Osteoblast (primary cell): ENCODE measurements at regions not wholly inside any gene's neighbourhood (a gene's known extent, or its start where the extent isn't known, plus 50 kb on each side); places are given as distances from the start of the nearest gene placed in this dataset.

ENCODE experiments used
- DNase-seq: peaks from one replicate; pipeline ENCODE4 v3.0.0; 2011; ENCODE audit warnings: low spot score, mixed read lengths; ENCODE audit not compliant: insufficient read length; ENCODE audit errors: missing footprints
- H2AFZ ChIP-seq: 2 replicates; pipeline ENCODE4 v1.6.0; 2011; ENCODE audit warnings: mild to moderate bottlenecking, low read length
- H3K27ac ChIP-seq: 2 replicates; pipeline ENCODE4 v1.5.1; 2011; ENCODE audit warnings: mild to moderate bottlenecking, low read depth, low read length, moderate library complexity
- H3K27me3 ChIP-seq: 2 replicates; pipeline ENCODE4 v1.6.0; 2012; ENCODE audit warnings: mild to moderate bottlenecking, control low read depth, inconsistent platforms, low read length, moderate library complexity; ENCODE audit not compliant: insufficient read depth
- H3K36me3 ChIP-seq: 2 replicates; pipeline ENCODE4 v1.5.1; 2011; ENCODE audit warnings: mild to moderate bottlenecking, low read length, control low read depth, moderate library complexity; ENCODE audit not compliant: insufficient read depth
- H3K4me1 ChIP-seq: 2 replicates; pipeline ENCODE4 v1.5.1; 2011; ENCODE audit warnings: mild to moderate bottlenecking, low read length, control low read depth, moderate library complexity; ENCODE audit not compliant: insufficient read depth
- H3K4me2 ChIP-seq: 2 replicates; pipeline ENCODE4 v1.6.0; 2011; ENCODE audit warnings: mild to moderate bottlenecking, low read length; ENCODE audit not compliant: insufficient read depth
- H3K4me3 ChIP-seq: fragments of 200-600 bp; sonication (generic); 3 replicates; pipeline ENCODE4 v1.5.1; 2012; ENCODE audit warnings: mild to moderate bottlenecking, low read length, inconsistent platforms; ENCODE audit not compliant: insufficient read depth
- H3K79me2 ChIP-seq: 2 replicates; pipeline ENCODE4 v1.6.0; 2012; ENCODE audit warnings: mild to moderate bottlenecking, low read length, control low read depth, inconsistent platforms; ENCODE audit not compliant: insufficient read depth
- H3K9me3 ChIP-seq: 2 replicates; pipeline ENCODE4 v1.5.1; 2011; ENCODE audit warnings: low read depth, low read length, control low read depth
- H4K20me1 ChIP-seq: 2 replicates; pipeline ENCODE4 v1.6.0; 2012; ENCODE audit warnings: mild to moderate bottlenecking, low read length, control low read depth; ENCODE audit not compliant: insufficient read depth
- CTCF ChIP-seq: IDR thresholded peaks from 2 replicates; pipeline ENCODE4 v1.5.1; 2011; ENCODE audit warnings: mild to moderate bottlenecking, low read depth, low read length, moderate library complexity; ENCODE audit errors: extremely low read depth

- Histone ChIP-seq H3K9me3 (no peaks in the 10 kb centered on the region), H3K4me2 (no peak overlapping the region), H3K4me1 (no peaks in the 10 kb centered on the region), H3K27ac (no peak overlapping the region), H4K20me1 (no peaks in the 10 kb centered on the region), H3K4me3 (no peak overlapping the region), H3K36me3 (no peaks in the 10 kb centered on the region), H2AFZ (no peak overlapping the region), H3K79me2 (no peaks in the 10 kb centered on the region), H3K27me3 (no peaks in the 10 kb centered on the region)
- no peak for DNase-seq
- TF ChIP-seq CTCF, result no peak
These were observed 754.0 kb upstream of the ADGRL4 start for GRCh38 chr1:79760531-79760930.

GRCh38 chr1:79749607-79750006, 743.1 kb upstream of the ADGRL4 start:
- no peak overlapping the region for H3K27ac ChIP-seq
- TF ChIP-seq CTCF, result no peak

GRCh38 chr1:79745929-79746328, 739.4 kb upstream of the ADGRL4 start:
- no peak for TF ChIP-seq CTCF
- no peak overlapping the region for H3K27ac ChIP-seq
- no peaks in the 10 kb centered on the region for H3K9me3 ChIP-seq
- no peaks in the 10 kb centered on the region for H3K27me3 ChIP-seq
- DNase-seq, result no peak
- H3K4me3 ChIP-seq, result no peak overlapping the region
- no peaks in the 10 kb centered on the region for H3K79me2 ChIP-seq
- H2AFZ ChIP-seq, result no peak overlapping the region
- no peaks in the 10 kb centered on the region for H3K4me1 ChIP-seq
- no peak overlapping the region for H3K4me2 ChIP-seq
- no peaks in the 10 kb centered on the region for H3K36me3 ChIP-seq
- no peaks in the 10 kb centered on the region for H4K20me1 ChIP-seq

More at GRCh38 chr1:79749607-79750006, 743.1 kb upstream of the ADGRL4 start:
- H2AFZ ChIP-seq, result no peak overlapping the region
- no peaks in the 10 kb centered on the region for H3K9me3 ChIP-seq
- H3K4me1 ChIP-seq, result no peaks in the 10 kb centered on the region
- H3K36me3 ChIP-seq, result no peaks in the 10 kb centered on the region
- H4K20me1 ChIP-seq, result no peaks in the 10 kb centered on the region
- no peaks in the 10 kb centered on the region for H3K27me3 ChIP-seq
- no peaks in the 10 kb centered on the region for H3K79me2 ChIP-seq
- no peak overlapping the region for H3K4me3 ChIP-seq
- DNase-seq, result no peak
- H3K4me2 ChIP-seq, result no peak overlapping the region

- Histone ChIP-seq H4K20me1 (no peaks in the 10 kb centered on the region), H3K79me2 (no peaks in the 10 kb centered on the region), H3K36me3 (no peaks in the 10 kb centered on the region), H3K27ac (no peak overlapping the region), H3K4me3 (no peak overlapping the region), H3K4me1 (no peaks in the 10 kb centered on the region), H2AFZ (no peak overlapping the region), H3K9me3 (no peaks in the 10 kb centered on the region), H3K27me3 (no peaks in the 10 kb centered on the region), H3K4me2 (no peak overlapping the region)
- DNase-seq, result no peak
- TF ChIP-seq CTCF, result no peak
These were observed 738.2 kb upstream of the ADGRL4 start for GRCh38 chr1:79744746-79745145.
